SK-N-SH treated with all-trans-retinoic acid at 6 μM for 48 hours (cell line): ENCODE measurements at regions not wholly inside any gene's neighbourhood (a gene's known extent, or its start where the extent isn't known, plus 50 kb on each side); places are given as distances from the start of the nearest gene placed in this dataset.
"Not testable (repeated sequence)": the region's sequence is repeated elsewhere in the genome, so short reads cannot be mapped to it uniquely, and the experiment has no call there.

Source experiments
- ARNTL ChIP-seq: fragments of 450-650 bp; formaldehyde crosslinking; IDR thresholded peaks from 2 replicates; pipeline ENCODE4 v1.5.0; 2020; ENCODE audit warnings: low read depth, mild to moderate bottlenecking, moderate library complexity, borderline replicate concordance
- CREB5 ChIP-seq: fragments of 250-450 bp; sonication (Bioruptor Pico); IDR thresholded peaks from 2 replicates; pipeline ENCODE4 v1.5.1; 2020; ENCODE audit warnings: low read depth, mild to moderate bottlenecking, moderate library complexity
- CSRNP3 ChIP-seq: fragments of 250-450 bp; sonication (Bioruptor Pico); IDR thresholded peaks from 2 replicates; pipeline ENCODE4 v1.5.1; 2021; ENCODE audit warnings: mild to moderate bottlenecking, moderate library complexity
- ISL1 ChIP-seq: fragments of 250-450 bp; sonication (Bioruptor Pico); IDR thresholded peaks from 2 replicates; pipeline ENCODE4 v2.1.2; 2022; ENCODE audit warnings: mild to moderate bottlenecking, moderate library complexity
- OSR1 ChIP-seq: fragments of 250-450 bp; sonication (Bioruptor Pico); IDR thresholded peaks from 2 replicates; pipeline ENCODE4 v1.8.0; 2022; ENCODE audit warnings: moderate library complexity, mild to moderate bottlenecking, inconsistent platforms
- PATZ1 ChIP-seq: fragments of 250-450 bp; sonication (Bioruptor Pico); IDR thresholded peaks from 2 replicates; pipeline ENCODE4 v1.8.0; 2020; ENCODE audit warnings: mild to moderate bottlenecking, moderate library complexity, borderline replicate concordance
- TCF4 ChIP-seq: fragments of 250-450 bp; sonication (Bioruptor Pico); IDR thresholded peaks from 2 replicates; pipeline ENCODE4 v1.8.0; 2021; ENCODE audit warnings: mild to moderate bottlenecking, moderate library complexity, borderline replicate concordance
- TOX ChIP-seq: fragments of 250-450 bp; sonication (Bioruptor Pico); IDR thresholded peaks from 2 replicates; pipeline ENCODE4 v1.8.0; 2021; ENCODE audit warnings: mild to moderate bottlenecking, moderate library complexity, borderline replicate concordance
- TSHZ2 ChIP-seq: fragments of 250-450 bp; sonication (Bioruptor Pico); IDR thresholded peaks from 2 replicates; pipeline ENCODE4 v1.5.0; 2020; ENCODE audit warnings: mild to moderate bottlenecking, moderate library complexity
- ZFP3 ChIP-seq: fragments of 250-450 bp; sonication (Bioruptor Pico); IDR thresholded peaks from 2 replicates; pipeline ENCODE4 v1.5.0; 2020; ENCODE audit warnings: mild to moderate bottlenecking, moderate library complexity
- ZFP30 ChIP-seq: fragments of 450-650 bp; formaldehyde crosslinking; IDR thresholded peaks from 2 replicates; pipeline ENCODE4 v1.5.0; 2022; ENCODE audit warnings: mild to moderate bottlenecking, moderate library complexity
- ZNF70 ChIP-seq: fragments of 450-650 bp; formaldehyde crosslinking; IDR thresholded peaks from 2 replicates; pipeline ENCODE4 v1.5.0; 2020; ENCODE audit warnings: mild to moderate bottlenecking, moderate library complexity

- not testable (repeated sequence) for TF ChIP-seq ZFP30 (CRISPR knock-in tag); PATZ1 (CRISPR knock-in tag); CSRNP3 (CRISPR knock-in tag); OSR1 (CRISPR knock-in tag); TOX (CRISPR knock-in tag); CREB5; TCF4 (CRISPR knock-in tag); ZFP3 (CRISPR knock-in tag); ARNTL (CRISPR knock-in tag); TSHZ2 (CRISPR knock-in tag); ISL1; ZNF70 (CRISPR knock-in tag)
Measured at GRCh38 chr1:71290506-71291237, 209.8 kb upstream of the ZRANB2 start.
